Body of pancreas (tissue), 4 donors: ENCODE measurements at regions not wholly inside any gene's neighbourhood (a gene's known extent, or its start where the extent isn't known, plus 50 kb on each side); places are given as distances from the start of the nearest gene placed in this dataset. TPM values are rescaled to one million over a fixed set of nuclear protein-coding genes. Genes with fewer than 3 reads are reported as not detected.

Experiments used
- ATAC-seq: fragments of 150-250 bp; one replicate; pipeline ENCODE4 v1.9.1; 2016
- DNase-seq, 4 donors: peaks; one replicate each; pipeline ENCODE4 v3.0.0-alpha.2; 2019
- H3K27ac ChIP-seq, 4 donors: fragments of 200-600 bp; sonication (generic); 1 replicate in 3 of 4; 2 replicates in 1 of 4; pipeline versions ENCODE4 v1.5.1 to v1.6.1; 2016 to 2019; ENCODE audit warnings: mild to moderate bottlenecking in 1 of 4, mixed read lengths in 1 of 4, moderate library complexity in 1 of 4
- H3K27me3 ChIP-seq, 2 donors: fragments of 200-600 bp; sonication (generic); one replicate each; pipeline ENCODE4 v1.6.0; 2016; ENCODE audit warnings: mild to moderate bottlenecking in 1 of 2
- H3K36me3 ChIP-seq, 2 donors: fragments of 200-600 bp; sonication (generic); replicated peaks in 1 of 2; 2 replicates each; pipeline ENCODE4 v1.5.1; 2016; ENCODE audit warnings: low read depth in 2 of 2; ENCODE audit not compliant: insufficient read depth in 1 of 2
- H3K4me1 ChIP-seq: fragments of 200-600 bp; sonication (generic); one replicate; pipeline ENCODE4 v1.6.0; 2016
- H3K4me3 ChIP-seq, 2 donors: fragments of 200-600 bp; sonication (generic); 1 replicate in 1 of 2; 2 replicates in 1 of 2; pipeline ENCODE4 v1.5.1; 2016 to 2019
- H3K9me3 ChIP-seq, 3 donors: fragments of 200-600 bp; sonication (generic); 1 replicate in 2 of 3; 2 replicates in 1 of 3; pipeline ENCODE4 v1.5.1; 2016
- POLR2A ChIP-seq, 3 donors: fragments of 450-650 bp; IDR thresholded peaks; one replicate each; pipeline ENCODE4 v1.6.1; 2016; ENCODE audit warnings: antibody characterized with exemption in 3 of 3, mild to moderate bottlenecking in 2 of 3
- WGBS, 2 donors: methylation state at CpG; one replicate each; pipeline ENCODE4 v1.1.5; 2017; 5-methylcytosine and 5-hydroxymethylcytosine counted together
- intact Hi-C: fragments of 100-400 bp; cut with DNase I; formaldehyde crosslinking; loops from one replicate; pipeline ENCODE4 v1.15.1; 2023
- small RNA-seq: library from RNA; depleted of rRNA; stranded (forward); fragments of <200 nt; gene quantifications from one replicate; pipeline ENCODE3, GENCODE V24; 2016
- TF ChIP-seq, protein P1 (sequence below), 7 experiments: fragments of 450-650 bp in 4 of 7; fragments of 200-600 bp in 3 of 7; sonication (generic) in 3 of 7; IDR thresholded peaks; one replicate each; pipeline ENCODE4 v1.5.1; 2016 to 2019; ENCODE audit warnings: antibody characterized with exemption in 7 of 7

- no peak for TF ChIP-seq POLR2A (IDR thresholded peaks at IDR 0.05)
- TF ChIP-seq, protein P1, sequence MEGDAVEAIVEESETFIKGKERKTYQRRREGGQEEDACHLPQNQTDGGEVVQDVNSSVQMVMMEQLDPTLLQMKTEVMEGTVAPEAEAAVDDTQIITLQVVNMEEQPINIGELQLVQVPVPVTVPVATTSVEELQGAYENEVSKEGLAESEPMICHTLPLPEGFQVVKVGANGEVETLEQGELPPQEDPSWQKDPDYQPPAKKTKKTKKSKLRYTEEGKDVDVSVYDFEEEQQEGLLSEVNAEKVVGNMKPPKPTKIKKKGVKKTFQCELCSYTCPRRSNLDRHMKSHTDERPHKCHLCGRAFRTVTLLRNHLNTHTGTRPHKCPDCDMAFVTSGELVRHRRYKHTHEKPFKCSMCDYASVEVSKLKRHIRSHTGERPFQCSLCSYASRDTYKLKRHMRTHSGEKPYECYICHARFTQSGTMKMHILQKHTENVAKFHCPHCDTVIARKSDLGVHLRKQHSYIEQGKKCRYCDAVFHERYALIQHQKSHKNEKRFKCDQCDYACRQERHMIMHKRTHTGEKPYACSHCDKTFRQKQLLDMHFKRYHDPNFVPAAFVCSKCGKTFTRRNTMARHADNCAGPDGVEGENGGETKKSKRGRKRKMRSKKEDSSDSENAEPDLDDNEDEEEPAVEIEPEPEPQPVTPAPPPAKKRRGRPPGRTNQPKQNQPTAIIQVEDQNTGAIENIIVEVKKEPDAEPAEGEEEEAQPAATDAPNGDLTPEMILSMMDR (IDR thresholded peaks at IDR 0.05): no peak
- Histone ChIP-seq H3K9me3 (no peaks in the 10 kb centered on the region), H3K27ac (no peak overlapping the region), H3K4me3 (no peak overlapping the region), H3K27me3 (no peaks in the 10 kb centered on the region), H3K36me3 (no peaks in the 10 kb centered on the region), H3K4me1 (no peaks in the 10 kb centered on the region)
- DNase-seq (no peak), ATAC-seq (no peak)
- intact Hi-C loops: no loop called here
Measured at GRCh38 chr5:98992552-98992951, 63.7 kb upstream of the CHD1 start.

GRCh38 chr5:98989727-98990126 lies 60.9 kb upstream of the CHD1 start:
- Histone ChIP-seq H3K4me3 (no peak overlapping the region), H3K9me3 (no peaks in the 10 kb centered on the region), H3K4me1 (no peaks in the 10 kb centered on the region), H3K27ac (no peak overlapping the region), H3K36me3 (no peaks in the 10 kb centered on the region), H3K27me3 (no peaks in the 10 kb centered on the region)
- 54 to 61% methylated on average over 3 of the region's 3 CpGs for WGBS, 2 donors
- no peak for ATAC-seq
- intact Hi-C loops: no loop called here
- TF ChIP-seq, protein P1 (IDR thresholded peaks at IDR 0.05): no peak
- no peak for TF ChIP-seq POLR2A (IDR thresholded peaks at IDR 0.05)
- DNase-seq: peak in 1 of 4 donors; percentile 33

DNA sequence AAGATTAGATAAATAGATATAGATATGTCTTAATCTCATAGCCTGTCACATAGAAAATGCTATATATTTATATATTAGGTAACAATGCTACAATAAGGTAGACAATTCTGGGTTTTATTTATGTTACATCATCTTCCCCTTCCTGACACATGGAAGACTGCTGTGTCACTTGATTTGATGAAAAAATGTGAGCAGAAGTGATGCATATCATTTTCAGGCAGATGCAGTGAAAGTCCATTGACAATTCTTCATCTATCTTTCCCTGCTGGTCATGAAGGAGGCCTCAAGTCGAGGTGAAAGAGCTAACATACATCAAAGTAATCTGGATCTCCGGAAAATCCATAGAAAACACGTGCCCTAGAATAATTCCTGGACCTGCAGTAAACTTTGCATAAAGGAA lies 57.8 kb upstream of the CHD1 start:
- Histone ChIP-seq H3K4me1 (no peaks in the 10 kb centered on the region), H3K9me3 (no peaks in the 10 kb centered on the region), H3K4me3 (no peak overlapping the region), H3K27me3 (no peaks in the 10 kb centered on the region), H3K36me3 (no peaks in the 10 kb centered on the region), H3K27ac (no peak overlapping the region)
- intact Hi-C loops: no loop called here
- ATAC-seq (no peak), DNase-seq (no peak)
- TF ChIP-seq POLR2A (IDR thresholded peaks at IDR 0.05): no peak
- TF ChIP-seq, protein P1 (IDR thresholded peaks at IDR 0.05): no peak
- 83 to 89% methylated on average over 3 of the region's 3 CpGs for WGBS, 2 donors

- no peaks in the 10 kb centered on the region for H3K27me3 ChIP-seq
- 77 to 82% methylated on average over 3 of the region's 3 CpGs for WGBS, 2 donors
- TF ChIP-seq POLR2A (IDR thresholded peaks at IDR 0.05): no peak
- TF ChIP-seq, protein P1 (IDR thresholded peaks at IDR 0.05): no peak
Measured at GRCh38 chr5:98982880-98983279, 54.1 kb upstream of the CHD1 start.

More at GRCh38 chr5:98982880-98983279, 54.1 kb upstream of the CHD1 start:
- intact Hi-C loops: no loop called here
- DNase-seq: no peak
- no peaks in the 10 kb centered on the region for H3K9me3 ChIP-seq
- H3K4me1 ChIP-seq: peaks cover 3% of the 10 kb centered on the region
- H3K36me3 ChIP-seq: no peaks in the 10 kb centered on the region
- ATAC-seq: no peak
- no peak overlapping the region for H3K4me3 ChIP-seq
- no peak overlapping the region for H3K27ac ChIP-seq

Small RNA genes in the stretch of these regions (small RNA-seq; reads per million reads assigned to genes)
- gene MTND4LP5 (not detected), gene RF00019 (not detected), gene RNU6-1119P (not detected)
